Spleen (tissue), 11 donors: ENCODE measurements at regions not wholly inside any gene's neighbourhood (a gene's known extent, or its start where the extent isn't known, plus 50 kb on each side); places are given as distances from the start of the nearest gene placed in this dataset.

ENCODE experiments used
- DNase-seq: peaks from one replicate; pipeline ENCODE4 v3.0.0-alpha.2; 2020
- H3K27ac ChIP-seq, 8 donors: fragments of 200-600 bp; sonication (generic) in 7 of 8; 1 replicate in 4 of 8; 2 replicates in 4 of 8; pipeline versions ENCODE4 v1.5.0 to v1.8.0; 2016 to 2021; ENCODE audit warnings: inconsistent platforms in 4 of 8, mild to moderate bottlenecking in 4 of 8, moderate library complexity in 1 of 8
- H3K27me3 ChIP-seq, 7 donors: fragments of 200-600 bp; sonication (generic) in 6 of 7; replicated peaks in 1 of 7; 1 replicate in 4 of 7; 2 replicates in 3 of 7; pipeline versions ENCODE4 v1.5.0 to v1.8.0; 2016 to 2021; ENCODE audit warnings: inconsistent platforms in 3 of 7, mild to moderate bottlenecking in 1 of 7
- H3K36me3 ChIP-seq, 6 donors: fragments of 200-600 bp; sonication (generic) in 5 of 6; 1 replicate in 4 of 6; 2 replicates in 2 of 6; pipeline versions ENCODE4 v1.5.0 to v1.8.0; 2016 to 2021; ENCODE audit warnings: inconsistent platforms in 2 of 6
- H3K4me1 ChIP-seq, 6 donors: fragments of 200-600 bp; sonication (generic) in 5 of 6; 1 replicate in 3 of 6; 2 replicates in 3 of 6; pipeline versions ENCODE4 v1.5.0 to v1.8.0; 2016 to 2021; ENCODE audit warnings: inconsistent platforms in 3 of 6
- H3K4me3 ChIP-seq, 8 donors: fragments of 200-600 bp; sonication (generic) in 7 of 8; 1 replicate in 4 of 8; 2 replicates in 4 of 8; pipeline versions ENCODE4 v1.5.0 to v1.8.0; 2016 to 2021; ENCODE audit warnings: inconsistent platforms in 4 of 8, mild to moderate bottlenecking in 4 of 8, moderate library complexity in 2 of 8
- H3K9me3 ChIP-seq, 8 donors: fragments of 200-600 bp; sonication (generic) in 7 of 8; 1 replicate in 4 of 8; 2 replicates in 4 of 8; pipeline versions ENCODE4 v1.5.0 to v1.8.0; 2016 to 2021; ENCODE audit warnings: inconsistent platforms in 4 of 8
- POLR2A ChIP-seq, 3 donors: fragments of 450-650 bp; IDR thresholded peaks; one replicate each; pipeline ENCODE4 v1.5.1; 2017; ENCODE audit warnings: antibody characterized with exemption in 3 of 3, mild to moderate bottlenecking in 1 of 3
- POLR2AphosphoS5 ChIP-seq, 3 donors: sonication (generic); formaldehyde crosslinking; IDR thresholded peaks; one replicate each; pipeline ENCODE4 v1.5.1; 2017; ENCODE audit warnings: antibody characterized with exemption in 3 of 3
- WGBS, 5 donors: extraction: QIAGEN DNeasy Blood & Tissue Kit in 3 of 5; methylation state at CpG; one replicate each; pipeline versions ENCODE4 v1.1.5 to v1.1.7; 2013 to 2018; 5-methylcytosine and 5-hydroxymethylcytosine counted together
- intact Hi-C: fragments of 100-400 bp; cut with DNase I; formaldehyde crosslinking; loops from one replicate; pipeline ENCODE4 v1.15.0; 2023; ENCODE audit warnings: low total_unique reads
- TF ChIP-seq, protein P1 (sequence below), 11 experiments: fragments of 200-600 bp in 7 of 11; fragments of 450-650 bp in 4 of 11; sonication (generic) in 4 of 11; IDR thresholded peaks in 8 of 11; conservative IDR thresholded peaks in 3 of 11; 1 replicate in 7 of 11; 2 replicates in 4 of 11; pipeline versions ENCODE4 v1.4.0 to v1.8.0; 2016 to 2021; ENCODE audit warnings: antibody characterized with exemption in 11 of 11, inconsistent platforms in 4 of 11, mild to moderate bottlenecking in 1 of 11
- donor health status: healthy with polysubstance abuse.
- donor health status: DM: no; HTN: no; CAD: no; lungs with moderate emphysema.
- donor health status: DM: no; HTN: no; CAD: no.
- donor health status: Bipolar disorder and iron deficiency.
- donor health status: healthy.
- donor health status: DM: no; HTN: no; CAD: no.
- donor health status: DM: yes; HTN: yes; CAD: no.

- Histone ChIP-seq H3K4me1 (no peaks in the 10 kb centered on the region), H3K27me3 (no peaks in the 10 kb centered on the region), H3K4me3 (no peak overlapping the region), H3K27ac (no peak overlapping the region), H3K9me3 (peaks cover 0 to 6% (median 0%) of the 10 kb centered on the region in 8 donors), H3K36me3 (no peaks in the 10 kb centered on the region)
- TF ChIP-seq POLR2A (IDR thresholded peaks at IDR 0.05) (no peak), POLR2AphosphoS5 (IDR thresholded peaks at IDR 0.05) (no peak)
- TF ChIP-seq, protein P1, sequence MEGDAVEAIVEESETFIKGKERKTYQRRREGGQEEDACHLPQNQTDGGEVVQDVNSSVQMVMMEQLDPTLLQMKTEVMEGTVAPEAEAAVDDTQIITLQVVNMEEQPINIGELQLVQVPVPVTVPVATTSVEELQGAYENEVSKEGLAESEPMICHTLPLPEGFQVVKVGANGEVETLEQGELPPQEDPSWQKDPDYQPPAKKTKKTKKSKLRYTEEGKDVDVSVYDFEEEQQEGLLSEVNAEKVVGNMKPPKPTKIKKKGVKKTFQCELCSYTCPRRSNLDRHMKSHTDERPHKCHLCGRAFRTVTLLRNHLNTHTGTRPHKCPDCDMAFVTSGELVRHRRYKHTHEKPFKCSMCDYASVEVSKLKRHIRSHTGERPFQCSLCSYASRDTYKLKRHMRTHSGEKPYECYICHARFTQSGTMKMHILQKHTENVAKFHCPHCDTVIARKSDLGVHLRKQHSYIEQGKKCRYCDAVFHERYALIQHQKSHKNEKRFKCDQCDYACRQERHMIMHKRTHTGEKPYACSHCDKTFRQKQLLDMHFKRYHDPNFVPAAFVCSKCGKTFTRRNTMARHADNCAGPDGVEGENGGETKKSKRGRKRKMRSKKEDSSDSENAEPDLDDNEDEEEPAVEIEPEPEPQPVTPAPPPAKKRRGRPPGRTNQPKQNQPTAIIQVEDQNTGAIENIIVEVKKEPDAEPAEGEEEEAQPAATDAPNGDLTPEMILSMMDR (IDR thresholded peaks at IDR 0.05 in 8 of 11, conservative IDR thresholded peaks at IDR 0.05 in 3 of 11), result no peak
- no peak for DNase-seq
- 84 to 92% (median 88%) methylated on average over 4 of the region's 4 CpGs for WGBS, 5 donors
- intact Hi-C loops, result no loop called here
These were observed 116.7 kb upstream of the CHRM3 start for GRCh38 chr1:239269706-239270105.

DNA sequence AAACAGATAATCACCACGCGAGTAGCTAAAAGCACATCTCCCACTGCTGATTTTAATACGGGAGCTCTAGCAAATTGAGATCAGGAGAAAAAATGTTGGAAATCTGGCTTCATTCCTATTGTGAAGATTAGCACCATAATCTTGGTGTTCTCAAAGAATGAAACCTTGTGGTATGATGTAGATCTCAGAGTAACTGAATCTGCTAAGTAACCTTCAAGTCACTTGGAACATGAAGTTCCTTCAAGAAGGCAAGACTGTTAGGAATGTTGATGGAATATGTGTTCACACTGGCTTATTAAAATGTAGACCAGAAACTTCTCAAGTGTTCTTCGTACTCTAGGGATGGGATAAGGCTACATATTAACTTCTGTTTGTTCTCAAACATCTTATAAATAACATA, 117.4 kb upstream of the CHRM3 start:
- WGBS, 5 donors, result 79 to 90% (median 85%) methylated on average over 4 of the region's 4 CpGs
- H3K27ac ChIP-seq, result no peak overlapping the region
- no peak overlapping the region for H3K4me3 ChIP-seq
- H3K27me3 ChIP-seq, result no peaks in the 10 kb centered on the region
- TF ChIP-seq, protein P1 (IDR thresholded peaks at IDR 0.05 in 8 of 11, conservative IDR thresholded peaks at IDR 0.05 in 3 of 11), result no peak
- TF ChIP-seq POLR2A (IDR thresholded peaks at IDR 0.05) (no peak), POLR2AphosphoS5 (IDR thresholded peaks at IDR 0.05) (no peak)
- no peak for DNase-seq
- intact Hi-C loops, result no loop called here
- H3K36me3 ChIP-seq, result no peaks in the 10 kb centered on the region
- peaks cover 0 to 6% (median 0%) of the 10 kb centered on the region in 8 donors for H3K9me3 ChIP-seq
- H3K4me1 ChIP-seq, result no peaks in the 10 kb centered on the region

- WGBS, 5 donors, result 80 to 87% (median 83%) methylated on average over 6 of the region's 6 CpGs
- Histone ChIP-seq H3K9me3 (peaks cover 0 to 6% (median 0%) of the 10 kb centered on the region in 8 donors), H3K27me3 (no peaks in the 10 kb centered on the region), H3K4me1 (no peaks in the 10 kb centered on the region), H3K27ac (no peak overlapping the region), H3K4me3 (no peak overlapping the region), H3K36me3 (no peaks in the 10 kb centered on the region)
- no peak for DNase-seq
- intact Hi-C loops, result no loop called here
- TF ChIP-seq POLR2AphosphoS5 (IDR thresholded peaks at IDR 0.05) (no peak), POLR2A (IDR thresholded peaks at IDR 0.05) (no peak)
- TF ChIP-seq, protein P1 (IDR thresholded peaks at IDR 0.05 in 8 of 11, conservative IDR thresholded peaks at IDR 0.05 in 3 of 11), result no peak
These were observed 118.4 kb upstream of the CHRM3 start for GRCh38 chr1:239268007-239268406.

DNA sequence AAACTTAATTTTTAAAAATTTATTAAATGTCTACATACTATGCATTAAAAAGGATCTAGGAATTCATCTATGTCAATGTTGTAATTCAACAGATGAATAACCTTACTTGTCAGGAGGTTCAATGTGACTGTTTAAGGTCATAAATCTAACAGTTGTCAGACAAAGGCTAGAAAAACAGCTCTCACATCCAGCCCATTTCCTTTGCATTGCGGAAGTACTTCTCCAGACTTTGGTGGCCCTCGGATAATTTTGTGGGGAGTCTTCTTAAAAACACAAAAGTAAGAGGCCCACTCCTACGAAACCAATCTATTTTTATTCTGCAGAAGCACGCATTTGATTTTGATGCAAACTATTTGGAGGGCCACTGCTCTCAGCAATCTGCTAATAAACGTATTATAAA, 122.6 kb upstream of the CHRM3 start:
- Histone ChIP-seq H3K4me3 (no peak overlapping the region), H3K9me3 (no peaks in the 10 kb centered on the region), H3K27ac (no peak overlapping the region), H3K36me3 (no peaks in the 10 kb centered on the region), H3K4me1 (no peaks in the 10 kb centered on the region), H3K27me3 (no peaks in the 10 kb centered on the region)
- TF ChIP-seq POLR2A (IDR thresholded peaks at IDR 0.05) (no peak), POLR2AphosphoS5 (IDR thresholded peaks at IDR 0.05) (no peak)
- TF ChIP-seq, protein P1 (IDR thresholded peaks at IDR 0.05 in 8 of 11, conservative IDR thresholded peaks at IDR 0.05 in 3 of 11), result no peak
- intact Hi-C loops, result no loop called here
- WGBS, 5 donors, result 8 to 17% (median 11%) methylated on average over 5 of the region's 5 CpGs
- DNase-seq, result no peak
